Keratinocyte (primary cell): ENCODE measurements at regions not wholly inside any gene's neighbourhood (a gene's known extent, or its start where the extent isn't known, plus 50 kb on each side); places are given as distances from the start of the nearest gene placed in this dataset.

Source experiments
- EZH2 ChIP-seq: IDR thresholded peaks from one replicate; pipeline ENCODE4 v1.6.1; 2012; ENCODE audit warnings: inconsistent platforms, mild to moderate bottlenecking, low read length, moderate library complexity
- TF ChIP-seq, protein P1 (sequence below), 3 experiments: IDR thresholded peaks in 1 of 3; conservative IDR thresholded peaks in 1 of 3; optimal IDR thresholded peaks in 1 of 3; 2 replicates in 2 of 3; 3 replicates in 1 of 3; pipeline versions ENCODE3 to v1.5.1; 2011; ENCODE audit warnings: low read length in 3 of 3, mild to moderate bottlenecking in 3 of 3, moderate library complexity in 2 of 3, control low read depth in 1 of 3, inconsistent platforms in 1 of 3; ENCODE audit not compliant: insufficient read depth in 2 of 3; ENCODE audit errors: extremely low read depth in 1 of 3

DNA sequence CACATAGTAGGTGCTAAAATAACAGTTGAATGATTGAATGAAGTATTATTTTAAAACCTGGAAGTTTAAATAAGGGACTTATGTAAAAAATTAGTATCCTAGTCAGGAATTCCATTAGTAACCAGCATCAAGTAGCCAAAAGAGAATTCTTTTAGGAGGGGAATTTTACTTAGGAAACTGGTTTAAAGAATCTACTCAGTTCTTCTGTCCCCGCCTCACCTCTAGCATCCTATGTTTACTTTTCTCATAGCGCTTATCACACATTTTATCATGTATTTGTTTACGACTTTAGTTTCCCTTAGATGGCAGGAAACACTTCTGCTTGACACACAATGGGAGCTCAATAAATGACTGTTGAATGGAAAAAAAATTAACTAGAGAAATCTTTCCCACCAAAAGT is 229.0 kb downstream of the KLF5 start:
- TF ChIP-seq, protein P1, sequence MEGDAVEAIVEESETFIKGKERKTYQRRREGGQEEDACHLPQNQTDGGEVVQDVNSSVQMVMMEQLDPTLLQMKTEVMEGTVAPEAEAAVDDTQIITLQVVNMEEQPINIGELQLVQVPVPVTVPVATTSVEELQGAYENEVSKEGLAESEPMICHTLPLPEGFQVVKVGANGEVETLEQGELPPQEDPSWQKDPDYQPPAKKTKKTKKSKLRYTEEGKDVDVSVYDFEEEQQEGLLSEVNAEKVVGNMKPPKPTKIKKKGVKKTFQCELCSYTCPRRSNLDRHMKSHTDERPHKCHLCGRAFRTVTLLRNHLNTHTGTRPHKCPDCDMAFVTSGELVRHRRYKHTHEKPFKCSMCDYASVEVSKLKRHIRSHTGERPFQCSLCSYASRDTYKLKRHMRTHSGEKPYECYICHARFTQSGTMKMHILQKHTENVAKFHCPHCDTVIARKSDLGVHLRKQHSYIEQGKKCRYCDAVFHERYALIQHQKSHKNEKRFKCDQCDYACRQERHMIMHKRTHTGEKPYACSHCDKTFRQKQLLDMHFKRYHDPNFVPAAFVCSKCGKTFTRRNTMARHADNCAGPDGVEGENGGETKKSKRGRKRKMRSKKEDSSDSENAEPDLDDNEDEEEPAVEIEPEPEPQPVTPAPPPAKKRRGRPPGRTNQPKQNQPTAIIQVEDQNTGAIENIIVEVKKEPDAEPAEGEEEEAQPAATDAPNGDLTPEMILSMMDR (optimal IDR thresholded peaks at IDR 0.05 in 1 of 3, IDR thresholded peaks at IDR 0.05 in 1 of 3, conservative IDR thresholded peaks at IDR 0.05 in 1 of 3; ENCODE audit: extremely low read depth in 1 of 3, insufficient read depth in 2 of 3, low read length in 3 of 3) = no peak
- no peak for TF ChIP-seq EZH2
